A204.1 (cell line): ENCODE measurements at regions not wholly inside any gene's neighbourhood (a gene's known extent, or its start where the extent isn't known, plus 50 kb on each side); places are given as distances from the start of the nearest gene placed in this dataset.
A peak's percentile ranks its signal among the peaks of the same experiment; 100 is the strongest.

ENCODE experiments used
- FAIRE-seq: peaks from 2 replicates; lab custom pipeline; 2012; peaks lifted over from hg19 to GRCh38; lab: Jason Lieb, UNC

DNA sequence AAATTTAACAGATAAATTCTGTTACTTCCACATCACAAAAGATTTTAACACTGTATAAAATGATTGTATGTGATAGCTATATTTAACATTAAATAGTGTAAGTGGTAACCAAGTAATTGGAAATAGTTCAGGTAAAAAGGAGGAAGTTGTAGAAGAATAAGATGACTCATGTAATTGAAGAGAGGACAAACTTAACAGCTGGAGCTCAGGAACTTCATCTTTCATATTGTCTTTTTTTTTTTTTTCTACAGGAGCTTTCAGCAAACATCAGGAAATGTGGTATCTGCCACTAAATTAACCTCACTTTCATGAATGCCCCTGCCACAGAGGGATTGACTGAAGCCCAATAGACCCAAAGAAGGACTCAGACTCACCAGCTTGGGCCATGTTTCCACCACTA, 188.4 kb upstream of the VEGFC start:
- FAIRE-seq, result no peak

- FAIRE-seq, result no peak
Observed at GRCh38 chr4:176981551-176981950, 188.8 kb upstream of the VEGFC start.

DNA sequence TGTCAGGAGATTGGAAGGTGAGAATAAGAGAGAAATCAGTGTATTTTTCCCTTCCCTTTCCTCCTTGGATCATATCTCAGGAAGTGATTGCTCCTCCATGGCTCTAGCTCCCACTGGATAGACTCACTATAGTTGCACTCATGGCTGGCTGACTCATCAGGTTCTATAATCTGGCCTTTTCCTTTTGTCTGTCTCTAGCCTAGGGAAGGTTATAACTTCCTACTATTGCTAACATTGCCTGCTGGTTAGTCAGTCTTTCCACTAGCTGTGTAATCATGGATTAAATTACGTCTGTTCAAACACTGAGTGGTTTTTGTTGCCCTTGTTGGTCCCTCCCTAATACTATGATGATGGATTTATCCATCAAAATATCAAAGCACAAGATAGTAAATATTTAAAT, 195.5 kb upstream of the VEGFC start:
- FAIRE-seq, result no peak

DNA sequence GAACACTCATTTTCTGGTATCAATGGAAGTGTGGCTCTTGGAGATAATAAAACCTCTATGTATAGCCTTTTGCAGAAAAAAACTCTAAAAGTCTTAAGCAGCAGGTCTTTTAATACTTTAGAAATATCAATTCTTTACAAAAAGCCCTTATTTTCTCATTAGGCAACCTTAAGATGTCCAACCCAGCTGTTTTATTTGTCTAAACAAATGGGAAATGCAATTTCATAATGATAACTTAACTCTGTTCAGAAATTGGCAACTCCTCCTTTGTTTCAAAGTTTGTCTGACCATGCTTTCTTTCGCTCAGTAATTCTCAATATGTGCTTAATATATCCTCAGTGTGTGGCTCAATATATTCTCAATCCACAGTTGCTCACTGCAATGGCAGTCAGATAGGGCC, 196.5 kb upstream of the VEGFC start:
- FAIRE-seq, result no peak

DNA sequence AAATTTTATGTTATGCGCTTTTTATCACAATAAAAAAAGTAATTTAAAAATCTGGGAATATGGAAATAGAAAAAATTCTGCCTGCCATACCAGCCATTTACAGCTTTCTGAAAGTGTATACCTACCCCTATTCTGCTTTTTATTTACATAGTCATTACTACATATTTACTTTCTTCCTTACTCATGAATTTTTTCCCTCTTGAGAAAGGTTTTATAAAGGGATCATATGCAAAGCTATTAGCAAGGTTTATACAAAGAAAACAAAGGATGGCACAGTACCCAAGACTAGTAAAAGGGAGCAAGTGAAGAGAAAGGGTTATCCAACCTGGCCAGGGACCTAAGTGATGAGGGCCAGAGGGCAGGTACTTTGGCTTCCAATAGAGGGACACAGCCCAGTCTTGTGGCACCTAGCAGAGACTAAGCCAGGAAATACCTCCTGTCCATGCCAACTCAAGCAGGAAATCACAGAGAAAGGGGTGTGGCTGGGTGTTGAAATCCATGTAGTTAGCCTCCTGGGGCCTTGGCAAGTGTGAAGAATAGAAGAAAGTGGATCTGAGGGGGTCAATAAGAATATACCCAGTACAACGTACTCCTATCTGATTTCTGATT, 207.3 kb upstream of the VEGFC start:
- FAIRE-seq, result no peak

DNA sequence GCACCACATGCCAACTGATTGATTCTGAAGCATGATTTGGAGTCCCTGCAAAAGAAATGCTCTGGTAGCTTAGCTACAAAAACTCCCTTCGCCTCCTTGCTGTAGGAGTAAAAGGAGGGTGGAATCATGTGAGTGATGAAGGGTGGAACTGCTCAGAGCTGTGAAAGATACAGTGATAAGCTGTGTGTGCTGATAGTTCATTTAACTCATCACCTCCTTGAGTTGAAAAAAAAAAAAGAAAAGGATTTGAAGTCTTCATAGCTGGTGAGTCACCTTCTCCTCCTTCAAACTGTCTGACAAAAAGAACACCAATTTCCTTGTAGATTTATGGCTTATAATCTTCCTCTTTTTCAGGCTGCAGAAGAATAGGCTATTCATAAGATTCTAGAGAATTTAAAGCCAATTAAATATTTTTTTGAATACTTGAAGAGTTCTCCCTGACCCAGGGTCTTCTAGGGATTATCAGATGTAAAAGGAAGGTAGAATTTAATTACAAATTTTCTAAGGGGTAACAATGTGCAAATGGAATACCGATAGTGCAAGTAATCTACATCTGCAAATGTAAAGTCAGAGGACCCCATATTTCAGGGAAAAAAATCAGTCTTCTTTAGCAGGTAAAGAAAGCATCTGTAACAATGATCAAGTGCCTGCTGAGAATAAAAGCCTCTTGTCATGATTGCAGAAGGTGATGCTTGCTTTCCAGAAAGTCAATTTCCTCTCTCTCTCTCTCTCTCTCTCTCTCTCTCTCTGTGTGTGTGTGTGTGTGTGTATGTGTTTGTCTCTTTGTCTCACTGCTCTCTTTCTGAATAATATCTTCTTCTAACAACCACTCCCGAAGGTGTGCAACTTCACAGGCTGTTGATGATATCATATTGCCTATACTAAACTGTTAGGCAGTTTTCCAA, 208.8 kb upstream of the VEGFC start:
- no peak for FAIRE-seq

GRCh38 chr4:177005674-177006230, 213.0 kb upstream of the VEGFC start:
- FAIRE-seq, result no peak

GRCh38 chr4:177006331-177006730, 213.6 kb upstream of the VEGFC start:
- no peak for FAIRE-seq

GRCh38 chr4:177008071-177008835, 215.5 kb upstream of the VEGFC start:
- FAIRE-seq, result no peak

- no peak for FAIRE-seq
Observed at GRCh38 chr4:177008836-177009501, 216.2 kb upstream of the VEGFC start.

DNA sequence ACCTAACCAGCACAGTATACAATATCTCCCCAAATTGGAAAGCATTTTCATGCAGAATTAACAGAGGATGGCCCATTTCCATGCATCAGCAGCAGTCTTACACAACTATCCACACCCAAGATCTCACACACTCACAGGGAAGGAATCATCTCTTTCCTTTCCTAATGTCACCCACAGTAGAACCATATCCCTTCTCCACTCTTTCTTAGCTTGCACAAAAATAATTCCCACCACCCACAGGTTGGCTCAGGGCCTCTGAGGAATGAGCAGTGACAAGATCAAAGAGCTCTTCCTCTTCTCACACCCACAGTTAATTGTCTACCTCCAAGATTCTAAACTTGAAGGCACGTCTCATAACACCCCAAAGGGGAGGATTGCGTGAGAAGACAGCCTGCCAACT, 217.7 kb upstream of the VEGFC start:
- no peak for FAIRE-seq

- no peak for FAIRE-seq
Observed at GRCh38 chr4:177012918-177013545, 220.3 kb upstream of the VEGFC start.

DNA sequence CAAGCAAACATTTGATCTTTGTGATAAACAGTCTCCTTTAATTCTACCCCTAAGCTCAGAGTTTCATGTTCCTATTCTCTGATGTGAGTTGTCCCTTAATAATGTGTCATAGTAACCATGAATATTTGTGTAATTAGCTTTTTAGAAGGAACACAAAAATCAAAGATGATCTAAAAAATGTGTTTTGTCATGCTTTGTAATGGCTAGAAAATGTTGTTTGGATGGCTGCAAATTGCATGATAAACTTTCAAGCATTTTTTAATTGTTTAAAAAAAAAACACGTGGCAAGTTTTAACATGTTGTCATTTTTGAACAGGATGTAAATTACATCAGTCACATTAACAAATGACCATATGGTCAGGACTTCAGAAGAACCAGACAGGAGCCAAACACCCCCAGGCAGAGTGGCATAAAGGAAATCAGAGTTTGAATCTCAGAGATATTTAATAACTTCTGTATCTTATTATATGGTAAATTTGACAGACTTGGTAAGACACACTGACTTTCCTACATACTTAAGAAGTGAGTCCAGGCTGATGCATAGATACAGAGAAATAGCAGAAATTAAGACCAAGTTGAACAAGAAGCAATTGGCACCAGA, 223.9 kb upstream of the VEGFC start:
- FAIRE-seq, result no peak

DNA sequence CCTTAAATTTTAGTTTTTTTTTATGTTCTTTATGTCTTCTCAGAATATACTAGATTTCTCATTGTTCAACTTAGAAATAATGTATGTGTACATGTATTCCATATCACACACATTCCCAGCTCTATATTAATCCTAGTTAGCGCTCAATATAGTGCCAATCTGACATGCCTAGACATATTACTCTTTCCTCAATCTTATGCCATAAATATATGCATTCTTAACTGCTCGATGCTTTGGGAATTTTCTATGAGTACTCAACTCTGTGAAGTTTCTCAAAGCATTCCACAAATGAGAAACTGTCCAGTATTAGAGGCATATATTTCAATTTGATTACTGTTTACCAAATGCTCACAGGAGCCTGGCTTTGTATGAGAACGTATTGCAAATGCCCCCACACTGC, 231.2 kb upstream of the VEGFC start:
- FAIRE-seq, result no peak

DNA sequence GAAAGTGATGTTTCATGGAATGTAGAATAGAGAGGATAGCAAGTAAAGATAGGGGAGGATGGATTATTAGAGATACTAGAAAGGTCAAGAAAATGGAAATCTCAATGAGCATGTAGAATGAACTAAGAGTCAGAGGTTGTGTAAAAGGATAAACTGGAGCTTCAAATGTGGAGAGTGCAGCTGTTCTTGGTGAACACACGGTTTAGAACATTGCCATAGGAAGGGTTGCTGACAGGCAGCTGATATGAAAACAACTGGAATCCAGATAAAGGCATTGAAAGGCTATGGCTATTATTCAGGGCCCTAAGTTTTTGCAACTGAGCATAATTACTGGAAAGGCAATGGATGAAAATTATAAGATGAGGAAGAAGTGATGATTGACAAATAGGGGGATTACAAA, 239.6 kb upstream of the VEGFC start:
- no peak for FAIRE-seq

GRCh38 chr4:177033135-177033534, 240.4 kb upstream of the VEGFC start:
- FAIRE-seq, result no peak

- FAIRE-seq, result no peak
Observed at GRCh38 chr4:177033632-177034031, 240.9 kb upstream of the VEGFC start.

GRCh38 chr4:177041356-177041755, 248.6 kb upstream of the VEGFC start:
- no peak for FAIRE-seq

GRCh38 chr4:177047070-177047850, 254.5 kb upstream of the VEGFC start:
- peak; percentile 57 for FAIRE-seq

- no peak for FAIRE-seq
Observed at GRCh38 chr4:177047851-177048174, 255.1 kb upstream of the VEGFC start.
